K562 (cell line): ENCODE measurements at regions not wholly inside any gene's neighbourhood (a gene's known extent, or its start where the extent isn't known, plus 50 kb on each side); places are given as distances from the start of the nearest gene placed in this dataset.

ENCODE experiments used
- ATAC-seq: fragments of 200-7000 bp; cut with Tn5 transposase; 3 replicates; pipeline ENCODE4 v1.9.1; 2020; ENCODE audit warnings: moderate library complexity
- BruUV-seq: library from RNA; stranded (reverse); fragments of 400-500 nt; replicated peaks from 2 replicates; lab custom pipeline; 2021; lab: Mats Ljungman, UMichigan
- CTCF ChIA-PET: fragments of 300-600 bp; formaldehyde crosslinking; extraction: SDS; loops from one replicate; lab custom pipeline; 2021; ENCODE audit warnings: low intra/inter-chr PET ratio; lab: Yijun Ruan, JAX
- POLR2A ChIA-PET: fragments of 300-600, 350-650 bp; sonication (Branson Sonifier 250); formaldehyde crosslinking; extraction: SDS; loops from one replicate; lab custom pipeline; 2021; ENCODE audit warnings: antibody characterized with exemption, inconsistent platforms; lab: Yijun Ruan, JAX
- DNase-seq, 4 experiments: peaks; one replicate each; pipeline versions ENCODE4 v3.0.0 to v3.0.0-alpha.2; 2011 to 2018; ENCODE audit warnings: low spot score in 3 of 4, mixed read lengths in 3 of 4; ENCODE audit errors: extremely low read depth in 1 of 4
- FAIRE-seq: peaks from 2 replicates; lab custom pipeline; 2011; peaks lifted over from hg19 to GRCh38; lab: Jason Lieb, UNC
- H2AFZ ChIP-seq: 2 replicates; pipeline ENCODE4 v1.6.0; 2011; ENCODE audit warnings: low read depth, low read length, control low read depth, inconsistent platforms
- H3K27ac ChIP-seq: fragments of 200-600 bp; 3 replicates; pipeline ENCODE4 v1.8.0; 2011; ENCODE audit warnings: low read depth, mild to moderate bottlenecking, control low read depth, inconsistent platforms, low read length, moderate library complexity, mixed read lengths; ENCODE audit errors: extremely low read depth
- H3K27me3 ChIP-seq, 2 experiments: fragments of 300-600 bp in 1 of 2; 2 replicates in 1 of 2; 3 replicates in 1 of 2; pipeline versions ENCODE4 v1.6.0 to v1.8.0; 2011; ENCODE audit warnings: inconsistent platforms in 2 of 2, low read length in 2 of 2, mild to moderate bottlenecking in 1 of 2, mixed read lengths in 1 of 2, moderate library complexity in 1 of 2; ENCODE audit not compliant: control insufficient read depth in 2 of 2, insufficient read depth in 2 of 2
- H3K36me3 ChIP-seq: fragments of 300-600 bp; 3 replicates; pipeline ENCODE4 v1.8.0; 2011; ENCODE audit warnings: mild to moderate bottlenecking, low read length, inconsistent platforms; ENCODE audit not compliant: control insufficient read depth, insufficient read depth
- H3K4me1 ChIP-seq, 2 experiments: fragments of 200-600 bp in 1 of 2; replicated peaks in 1 of 2; 2 replicates in 1 of 2; 3 replicates in 1 of 2; pipeline versions ENCODE4 v1.5.1 to v1.8.0; 2011; ENCODE audit warnings: inconsistent platforms in 2 of 2, low read length in 2 of 2, mild to moderate bottlenecking in 1 of 2, mixed read lengths in 1 of 2, moderate library complexity in 1 of 2; ENCODE audit not compliant: control insufficient read depth in 2 of 2, insufficient read depth in 2 of 2
- H3K4me2 ChIP-seq: 2 replicates; pipeline ENCODE4 v1.6.1; 2011; ENCODE audit warnings: low read length, control low read depth, inconsistent platforms, mixed read lengths; ENCODE audit not compliant: insufficient read depth
- H3K4me3 ChIP-seq: fragments of 200-600 bp; sonication (generic), shearing (Covaris generic); 2 replicates; pipeline ENCODE4 v1.5.1; 2016; ENCODE audit warnings: control low read depth, inconsistent platforms
- H3K79me2 ChIP-seq: fragments of 200-600 bp; 3 replicates; pipeline ENCODE4 v1.8.0; 2011; ENCODE audit warnings: low read length, inconsistent platforms; ENCODE audit not compliant: control insufficient read depth, insufficient read depth
- H3K9ac ChIP-seq, 2 experiments: 2 replicates each; pipeline versions ENCODE4 v1.6.0 to v1.6.1; 2011; ENCODE audit warnings: low read depth in 2 of 2, low read length in 2 of 2, control low read depth in 1 of 2, inconsistent platforms in 1 of 2, mild to moderate bottlenecking in 1 of 2, mixed read lengths in 1 of 2; ENCODE audit not compliant: insufficient read depth in 1 of 2
- H3K9me1 ChIP-seq: one replicate; pipeline ENCODE4 v1.6.0; 2011; ENCODE audit warnings: inconsistent platforms, mild to moderate bottlenecking, low read length, moderate library complexity; ENCODE audit not compliant: control insufficient read depth, insufficient read depth
- H3K9me3 ChIP-seq: replicated peaks from 2 replicates; pipeline ENCODE4 v1.5.1; 2011; ENCODE audit warnings: low read depth, low read length, inconsistent platforms; ENCODE audit not compliant: control insufficient read depth, insufficient read depth
- H4K20me1 ChIP-seq: replicated peaks from 2 replicates; pipeline ENCODE4 v1.6.1; 2011; ENCODE audit warnings: low read length, inconsistent platforms, mixed read lengths; ENCODE audit not compliant: control insufficient read depth, insufficient read depth
- CBX3 ChIP-seq, 2 experiments: IDR thresholded peaks; 1 replicate in 1 of 2; 2 replicates in 1 of 2; pipeline ENCODE4 v1.6.1; 2012; ENCODE audit warnings: inconsistent platforms in 2 of 2, low read length in 2 of 2, borderline replicate concordance in 1 of 2, control low read depth in 1 of 2
- CC2D1A ChIP-seq: fragments of 450-650 bp; IDR thresholded peaks from 2 replicates; pipeline ENCODE4 v1.6.1; 2017; ENCODE audit warnings: mild to moderate bottlenecking
- CREM ChIP-seq: IDR thresholded peaks from 2 replicates; pipeline ENCODE4 v1.6.1; 2014; ENCODE audit warnings: antibody characterized with exemption, low read depth
- JUN ChIP-seq, 2 experiments: sonication (generic) in 1 of 2; formaldehyde crosslinking in 1 of 2; IDR thresholded peaks; 2 replicates each; pipeline versions ENCODE4 v1.6.1 to v1.8.0; 2012 to 2022; ENCODE audit warnings: borderline replicate concordance in 2 of 2, mild to moderate bottlenecking in 2 of 2, improper control_type of control experiment in 1 of 2, low read depth in 1 of 2, low read length in 1 of 2, missing genetic modification reagents in 1 of 2
- MBD1 ChIP-seq: fragments of 250-450 bp; sonication (Bioruptor Pico); IDR thresholded peaks from 2 replicates; pipeline ENCODE4 v1.8.0; 2022; ENCODE audit warnings: inconsistent platforms
- NR2C2 ChIP-seq, 2 experiments: fragments of 200-800 bp in 1 of 2; sonication (Bioruptor generic) in 1 of 2; sonication (generic) in 1 of 2; formaldehyde crosslinking in 1 of 2; IDR thresholded peaks; 2 replicates each; pipeline versions ENCODE4 v1.6.1 to v1.8.0; 2016 to 2022; ENCODE audit warnings: mild to moderate bottlenecking in 1 of 2, missing compliant biosample characterization in 1 of 2, missing genetic modification characterization in 1 of 2, missing genetic modification reagents in 1 of 2
- ZNF134 ChIP-seq: fragments of 250-450 bp; sonication (Bioruptor Pico); conservative IDR thresholded peaks from 2 replicates; pipeline ENCODE4 v1.4.0; 2020
- ZNF175 ChIP-seq: fragments of 200-800 bp; sonication (Bioruptor generic); IDR thresholded peaks from 2 replicates; pipeline ENCODE4 v1.6.1; 2016; ENCODE audit warnings: low read depth, mild to moderate bottlenecking, missing genetic modification characterization, missing compliant biosample characterization
- WGBS: fragments of 100-300 bp; shearing (Covaris generic); methylation state at CpG from one replicate; pipeline ENCODE4 v1.1.6; 2016; ENCODE audit warnings: low coverage, mixed read lengths; ENCODE audit not compliant: insufficient coverage; ENCODE audit errors: missing lambda C conversion rate; 5-methylcytosine and 5-hydroxymethylcytosine counted together
- in situ Hi-C: fragments of 300-500 bp; cut with MboI; formaldehyde crosslinking; loops from 4 replicates; pipeline ENCODE4 v1.15.0; 2018; ENCODE audit warnings: inconsistent platforms, mixed read lengths
- intact Hi-C: fragments of 100-400 bp; cut with micrococcal nuclease; formaldehyde crosslinking; loops from 2 replicates; pipeline ENCODE4 v1.14.2; 2022

DNA sequence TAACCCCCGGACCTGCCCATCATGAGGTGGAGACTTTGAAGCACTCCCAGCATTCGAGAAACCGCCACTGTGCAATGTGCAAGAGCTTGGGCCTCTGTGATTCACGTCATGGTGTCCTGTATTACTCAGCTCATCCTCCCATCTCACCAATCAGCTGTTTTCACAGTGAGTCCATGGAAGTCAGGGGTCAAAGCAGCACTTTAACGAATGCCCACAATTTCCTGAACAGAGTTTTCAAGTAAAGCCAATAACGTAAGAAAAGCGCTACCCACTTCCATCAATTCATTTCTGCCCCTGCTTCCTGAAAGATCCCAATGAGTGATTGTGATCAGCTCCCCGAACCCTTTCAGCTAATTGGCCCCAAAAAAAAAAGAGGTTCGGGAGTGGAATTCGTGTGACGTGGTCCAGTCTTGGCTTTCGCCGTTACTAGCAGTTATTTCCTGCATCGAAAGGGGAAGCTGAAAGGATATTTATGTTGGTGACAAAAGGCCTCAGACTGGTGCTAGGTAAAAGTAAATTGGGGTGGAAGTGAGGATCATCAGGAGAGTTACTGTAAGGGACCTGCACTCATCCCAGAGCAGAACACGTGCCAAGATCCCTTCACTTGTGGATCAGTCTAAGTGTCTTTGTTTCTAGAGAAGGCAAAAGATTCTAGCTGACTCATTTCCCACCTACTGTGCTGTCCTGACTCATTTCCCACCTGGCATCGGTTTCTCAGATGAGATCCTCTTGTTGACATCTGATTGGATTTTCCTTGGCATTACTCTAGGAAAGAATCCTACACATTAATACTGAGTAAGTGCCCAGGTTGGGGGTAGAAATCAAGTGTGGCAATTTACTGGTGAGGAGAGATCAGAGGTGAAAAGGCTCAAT lies 136.7 kb upstream of the NUDT7 start:
- H2AFZ ChIP-seq, result no peak overlapping the region
- H4K20me1 ChIP-seq, result no peaks in the 10 kb centered on the region
- in situ Hi-C loops (no loop called here), intact Hi-C loops (loop anchor here (10.0 kb wide), 2 partner anchors 181 to 389 kb away; no protein-coding TSS in a partner anchor)
- 3% methylated on average over 16 of the region's 16 CpGs for WGBS
- TF ChIP-seq ZNF134 (no peak), CBX3 (IDR thresholded peaks at IDR 0.05; ENCODE audit: borderline replicate concordance in 1 of 2, low read length in 2 of 2) (no peak), MBD1 (CRISPR knock-in tag) (no peak), CREM (0 out of 2 replicates have a peak, but pooled peaks have one; percentile 5), JUN (IDR thresholded peaks at IDR 0.05; ENCODE audit: borderline replicate concordance, low read depth, low read length) (no peak), JUN (CRISPR knock-in tag; IDR thresholded peaks at IDR 0.05; ENCODE audit: borderline replicate concordance) (no peak), NR2C2 (CRISPR knock-in tag; IDR thresholded peaks at IDR 0.05) (no peak), NR2C2 (tag; IDR thresholded peaks at IDR 0.05) (0 out of 2 replicates have a peak, but pooled peaks have one; percentile 13), ZNF175 (no peak), CC2D1A (no peak)
- no peak overlapping the region for H3K4me3 ChIP-seq
- no peaks in the 10 kb centered on the region for H3K4me1 ChIP-seq
- ATAC-seq, result no peak
- H3K79me2 ChIP-seq, result no peaks in the 10 kb centered on the region
- no peak overlapping the region for H3K27ac ChIP-seq
- H3K4me2 ChIP-seq, result no peak overlapping the region
- peaks cover 4 to 6% of the 10 kb centered on the region in 2 experiments; a peak in 2 of 5 replicates for H3K27me3 ChIP-seq
- FAIRE-seq, result no peak
- POLR2A ChIA-PET, result no interaction called here
- H3K9ac ChIP-seq, result no peak overlapping the region
- CTCF ChIA-PET, result interaction anchor here (0.7 to 6.3 kb wide), 3 partner anchors 71 to 350 kb away, joined by 3 to 92 read pairs (median 19); no protein-coding TSS in a partner anchor
- no peaks in the 10 kb centered on the region for H3K9me3 ChIP-seq
- H3K36me3 ChIP-seq, result no peaks in the 10 kb centered on the region
- DNase-seq, result no peak
- no TSS peak for BruUV-seq
- no peaks in the 10 kb centered on the region for H3K9me1 ChIP-seq
